Endothelial cell of hepatic sinusoid (primary cell): ENCODE measurements at regions not wholly inside any gene's neighbourhood (a gene's known extent, or its start where the extent isn't known, plus 50 kb on each side); places are given as distances from the start of the nearest gene placed in this dataset.

Experiments used
- in situ Hi-C: cut with HindIII; loops from 2 replicates; pipeline ENCODE4 v1.10.0; 2017; ENCODE audit warnings: low sequenced_read_pairs

GRCh38 chr14:22084393-22085281, 411.0 kb upstream of the OR4E1 start:
- in situ Hi-C loops, result no loop called here

GRCh38 chr14:22081337-22081736, 407.7 kb upstream of the OR4E1 start:
- in situ Hi-C loops, result no loop called here

GRCh38 chr14:22079766-22080165, 406.1 kb upstream of the OR4E1 start:
- in situ Hi-C loops, result no loop called here

GRCh38 chr14:22073801-22074200, 400.2 kb upstream of the OR4E1 start:
- in situ Hi-C loops, result no loop called here

GRCh38 chr14:22071006-22071405, 397.4 kb upstream of the OR4E1 start:
- in situ Hi-C loops, result no loop called here

GRCh38 chr14:22070119-22070982, 396.7 kb upstream of the OR4E1 start:
- in situ Hi-C loops, result no loop called here

GRCh38 chr14:22065347-22065746, 391.7 kb upstream of the OR4E1 start:
- in situ Hi-C loops, result no loop called here

GRCh38 chr14:22059201-22059600, 385.6 kb upstream of the OR4E1 start:
- in situ Hi-C loops, result no loop called here

- in situ Hi-C loops, result no loop called here
These were observed 379.2 kb upstream of the OR4E1 start for GRCh38 chr14:22052795-22053194.

GRCh38 chr14:22047115-22047514, 373.5 kb upstream of the OR4E1 start:
- in situ Hi-C loops, result no loop called here

GRCh38 chr14:22046063-22046462, 372.4 kb upstream of the OR4E1 start:
- in situ Hi-C loops, result no loop called here

GRCh38 chr14:22044193-22044592, 370.6 kb upstream of the OR4E1 start:
- in situ Hi-C loops, result no loop called here

- in situ Hi-C loops, result no loop called here
These were observed 367.1 kb upstream of the OR4E1 start for GRCh38 chr14:22040781-22041125.

- in situ Hi-C loops, result loop anchor here (5.0 kb wide), 1 partner anchor 78 kb away; no protein-coding TSS in a partner anchor
These were observed 366.5 kb upstream of the OR4E1 start for GRCh38 chr14:22039938-22040780.

- in situ Hi-C loops, result loop anchor here (5.0 kb wide), 1 partner anchor 74 kb away; no protein-coding TSS in a partner anchor
These were observed 363.1 kb upstream of the OR4E1 start for GRCh38 chr14:22036541-22037239.

- in situ Hi-C loops, result no loop called here
These were observed 352.9 kb upstream of the OR4E1 start for GRCh38 chr14:22026527-22026926.

GRCh38 chr14:22025879-22026278, 352.3 kb upstream of the OR4E1 start:
- in situ Hi-C loops, result no loop called here

- in situ Hi-C loops, result no loop called here
These were observed 350.5 kb upstream of the OR4E1 start for GRCh38 chr14:22024137-22024536.

- in situ Hi-C loops, result no loop called here
These were observed 345.3 kb upstream of the OR4E1 start for GRCh38 chr14:22018890-22019289.

GRCh38 chr14:22012452-22012851, 338.8 kb upstream of the OR4E1 start:
- in situ Hi-C loops, result no loop called here
